Epithelial cell of esophagus (primary cell): ENCODE measurements at regions not wholly inside any gene's neighbourhood (a gene's known extent, or its start where the extent isn't known, plus 50 kb on each side); places are given as distances from the start of the nearest gene placed in this dataset.

Experiments used
- DNase-seq: peaks from one replicate; pipeline ENCODE4 v3.0.0; 2010; ENCODE audit warnings: low read depth
- H3K4me3 ChIP-seq: 2 replicates; pipeline ENCODE4 v1.5.1; 2011; ENCODE audit warnings: mild to moderate bottlenecking, low read length, control low read depth
- TF ChIP-seq, protein P1 (sequence below): IDR thresholded peaks from 2 replicates; pipeline ENCODE4 v1.5.1; 2011; ENCODE audit warnings: low read depth, mild to moderate bottlenecking, low read length, control low read depth, inconsistent platforms; ENCODE audit not compliant: insufficient read depth; ENCODE audit errors: missing control alignments

DNA sequence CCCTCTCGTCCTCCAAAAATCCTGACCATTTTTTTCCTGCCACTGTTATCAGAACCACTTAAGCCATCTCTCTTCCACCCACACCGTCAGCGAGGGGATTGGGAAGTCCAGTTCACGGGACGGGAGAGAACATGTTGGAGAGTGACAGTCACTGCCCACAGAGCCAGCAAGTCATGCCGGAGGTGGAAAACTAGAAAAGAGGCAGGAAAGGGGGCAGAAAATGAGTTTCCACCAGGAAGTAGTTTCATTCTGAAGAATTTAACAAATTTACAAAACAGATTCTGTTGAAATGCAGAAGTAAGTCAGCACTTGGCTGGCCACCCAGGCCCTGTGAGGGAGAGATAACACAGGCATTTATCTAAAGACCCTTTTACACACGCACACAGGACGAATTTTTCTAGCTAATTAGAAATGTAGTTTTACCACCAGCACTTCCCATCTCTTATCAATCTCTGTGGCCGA is 431.3 kb downstream of the TSN start:
- TF ChIP-seq, protein P1, sequence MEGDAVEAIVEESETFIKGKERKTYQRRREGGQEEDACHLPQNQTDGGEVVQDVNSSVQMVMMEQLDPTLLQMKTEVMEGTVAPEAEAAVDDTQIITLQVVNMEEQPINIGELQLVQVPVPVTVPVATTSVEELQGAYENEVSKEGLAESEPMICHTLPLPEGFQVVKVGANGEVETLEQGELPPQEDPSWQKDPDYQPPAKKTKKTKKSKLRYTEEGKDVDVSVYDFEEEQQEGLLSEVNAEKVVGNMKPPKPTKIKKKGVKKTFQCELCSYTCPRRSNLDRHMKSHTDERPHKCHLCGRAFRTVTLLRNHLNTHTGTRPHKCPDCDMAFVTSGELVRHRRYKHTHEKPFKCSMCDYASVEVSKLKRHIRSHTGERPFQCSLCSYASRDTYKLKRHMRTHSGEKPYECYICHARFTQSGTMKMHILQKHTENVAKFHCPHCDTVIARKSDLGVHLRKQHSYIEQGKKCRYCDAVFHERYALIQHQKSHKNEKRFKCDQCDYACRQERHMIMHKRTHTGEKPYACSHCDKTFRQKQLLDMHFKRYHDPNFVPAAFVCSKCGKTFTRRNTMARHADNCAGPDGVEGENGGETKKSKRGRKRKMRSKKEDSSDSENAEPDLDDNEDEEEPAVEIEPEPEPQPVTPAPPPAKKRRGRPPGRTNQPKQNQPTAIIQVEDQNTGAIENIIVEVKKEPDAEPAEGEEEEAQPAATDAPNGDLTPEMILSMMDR, result no peak
- H3K4me3 ChIP-seq, result no peak overlapping the region
- DNase-seq, result no peak

DNA sequence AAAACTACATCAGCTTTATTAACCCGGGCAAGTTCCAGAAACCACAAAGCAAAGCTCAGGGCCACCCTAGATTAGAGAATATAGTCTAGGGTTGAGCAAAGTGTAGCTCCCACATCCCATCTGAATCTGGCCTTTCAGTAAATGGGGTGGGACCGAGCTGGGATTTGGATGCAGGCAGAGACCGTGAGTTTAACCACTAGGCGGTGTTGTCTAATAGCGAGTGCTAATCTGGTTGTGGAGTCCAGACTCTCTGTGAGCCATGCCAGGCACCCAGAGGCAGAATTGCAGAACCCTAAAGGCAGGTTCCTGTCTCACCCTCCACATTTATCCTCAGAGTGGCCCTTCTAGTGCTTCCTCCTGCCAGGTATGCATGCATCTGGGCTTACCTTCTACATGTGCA is 435.9 kb downstream of the TSN start:
- H3K4me3 ChIP-seq, result no peak overlapping the region
- DNase-seq, result peak; percentile 13
- TF ChIP-seq, protein P1, result peak; percentile 42

DNA sequence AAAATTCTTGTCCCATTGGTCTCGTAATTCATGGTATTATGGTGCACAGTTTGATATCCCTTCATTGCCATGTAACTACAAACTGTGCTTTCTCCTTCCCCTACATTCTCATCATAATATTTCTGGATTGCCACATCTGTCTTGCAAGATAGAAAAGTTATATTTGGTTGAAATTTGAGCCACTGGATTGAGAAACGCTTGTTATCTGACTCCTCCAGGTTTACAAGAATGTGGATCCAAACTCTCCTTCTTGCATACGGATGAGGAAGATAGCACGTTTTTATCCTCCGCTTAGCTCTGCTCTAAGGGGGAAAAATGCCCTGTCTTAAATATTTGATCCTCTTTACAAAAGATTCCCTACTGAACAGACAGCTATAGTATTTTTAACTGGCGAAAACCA is 438.2 kb downstream of the TSN start:
- H3K4me3 ChIP-seq, result no peak overlapping the region
- no peak for DNase-seq
- TF ChIP-seq, protein P1, result no peak

DNA sequence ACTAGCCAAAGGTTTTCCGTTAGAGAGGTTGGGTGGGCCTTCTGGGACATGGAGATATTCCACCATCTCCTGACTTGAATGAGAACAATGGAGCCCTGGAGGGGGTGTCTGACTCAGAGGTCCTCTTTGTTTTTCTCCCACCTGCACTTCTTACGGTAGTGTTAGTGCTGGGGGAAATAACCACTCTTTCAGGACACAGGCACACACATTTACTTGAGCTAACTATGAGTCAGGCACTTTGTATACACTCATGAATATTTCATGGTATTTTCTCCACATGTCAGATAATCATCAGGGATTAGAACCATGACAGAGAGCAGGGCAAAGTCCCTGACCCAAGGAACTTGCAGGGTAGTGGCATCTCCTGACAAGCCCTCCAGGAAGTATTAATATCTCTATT is 439.1 kb downstream of the TSN start:
- no peak overlapping the region for H3K4me3 ChIP-seq
- TF ChIP-seq, protein P1, result no peak
- DNase-seq, result no peak

DNA sequence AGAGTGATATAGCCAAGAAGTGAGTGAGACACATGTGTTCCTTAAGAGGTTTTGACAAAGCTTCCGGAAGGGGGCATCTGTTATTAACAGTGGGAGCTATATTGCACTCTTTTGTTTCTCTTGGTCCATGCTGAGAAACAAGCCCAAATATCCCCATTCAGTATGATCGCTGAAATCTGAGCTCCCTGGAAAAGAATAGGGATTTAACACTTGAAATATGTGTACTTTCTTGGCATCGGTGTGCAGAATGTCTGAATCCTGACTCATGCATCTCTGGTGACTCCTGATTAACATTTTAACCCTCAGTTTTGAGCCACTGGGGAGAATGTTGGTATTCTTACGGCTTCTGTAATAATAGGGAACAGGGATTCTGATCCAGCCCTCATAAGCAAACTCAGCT is 448.1 kb downstream of the TSN start:
- DNase-seq, result peak; percentile 7
- no peak overlapping the region for H3K4me3 ChIP-seq
- TF ChIP-seq, protein P1, result peak; percentile 11

DNA sequence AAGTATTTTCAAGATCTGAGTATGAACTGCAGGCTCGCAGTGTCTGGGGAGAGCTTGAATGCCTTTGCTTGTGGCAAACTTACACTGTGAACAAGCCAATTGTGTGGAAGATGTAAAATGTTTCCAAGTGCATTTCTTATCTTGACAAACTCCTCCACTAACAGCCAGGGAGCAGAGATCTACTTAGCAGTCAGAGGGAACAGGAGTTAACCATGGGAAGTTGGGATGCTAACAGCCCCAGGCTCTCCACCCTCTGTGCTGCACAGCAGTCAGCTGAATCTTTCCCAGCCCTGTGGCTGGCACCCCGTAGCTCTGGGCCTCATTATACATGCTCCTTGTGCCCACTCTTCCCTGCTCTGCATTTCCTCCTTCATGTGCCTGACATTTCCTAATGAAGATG is 450.2 kb downstream of the TSN start:
- TF ChIP-seq, protein P1, result no peak
- no peak for DNase-seq
- no peak overlapping the region for H3K4me3 ChIP-seq

DNA sequence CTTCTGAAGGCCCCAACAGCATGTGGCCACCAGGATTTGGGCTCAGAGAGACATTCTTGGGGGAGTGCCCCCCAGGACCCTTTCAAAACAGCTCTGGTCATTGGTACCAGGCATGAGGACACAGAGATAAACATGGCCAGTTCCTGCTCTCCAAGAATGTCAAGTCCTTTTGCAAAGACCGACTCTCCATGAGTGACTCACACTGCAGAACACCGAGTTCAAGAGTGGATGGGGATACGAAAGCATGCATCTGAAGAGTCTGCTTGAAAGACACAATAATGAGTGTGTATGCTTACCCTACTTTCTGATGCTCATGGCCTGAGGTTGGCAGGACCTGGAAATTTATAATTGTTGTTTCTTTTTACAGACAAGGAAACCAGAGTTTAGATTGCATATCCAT is 450.6 kb downstream of the TSN start:
- TF ChIP-seq, protein P1, result no peak
- DNase-seq, result no peak
- H3K4me3 ChIP-seq, result no peak overlapping the region
